ENCODE measurements at regions not wholly inside any gene's neighbourhood (a gene's known extent, or its start where the extent isn't known, plus 50 kb on each side); places are given as distances from the start of the nearest gene placed in this dataset.
"Not testable (repeated sequence)": the region's sequence is repeated elsewhere in the genome, so short reads cannot be mapped to it uniquely, and the experiment has no call there.

GRCh38 chr14:105737504-105738246, 211.3 kb downstream of the TMEM121 start:
- Histone ChIP-seq H3K9me3 (replicated peaks in 1 of 11) (no peaks in the 10 kb centered on the region), H3K9ac (no peak overlapping the region), H3K4me3 (no peak overlapping the region), H3K4me1 (peaks cover 0 to 16% (median 8%) of the 10 kb centered on the region in 10 experiments; a peak in 11 of 20 replicates), H3K4me2 (no peak overlapping the region), H3K36me3 (no peaks in the 10 kb centered on the region), H3K27me3 (no peaks in the 10 kb centered on the region), H4K20me1 (no peaks in the 10 kb centered on the region), H3K27ac (no peak overlapping the region)
- no peak for TF ChIP-seq Cebpa-rat (IDR thresholded peaks at IDR 0.05)

GRCh38 chr14:105738638-105739037, 212.3 kb downstream of the TMEM121 start:
- H3K9me3 ChIP-seq (replicated peaks in 1 of 11) = no peaks in the 10 kb centered on the region
- no peak overlapping the region for H3K9ac ChIP-seq
- no peaks in the 10 kb centered on the region for H3K36me3 ChIP-seq
- no peaks in the 10 kb centered on the region for H3K27me3 ChIP-seq
- H4K20me1 ChIP-seq = no peaks in the 10 kb centered on the region
- H3K4me1 ChIP-seq = peaks cover 0 to 7% (median 0%) of the 10 kb centered on the region in 10 experiments; a peak in 3 of 20 replicates
- TF ChIP-seq Cebpa-rat (IDR thresholded peaks at IDR 0.05) = no peak
- H3K4me3 ChIP-seq = no peak overlapping the region
- no peak overlapping the region for H3K4me2 ChIP-seq
- no peak overlapping the region for H3K27ac ChIP-seq

- Histone ChIP-seq H3K9me3 (replicated peaks in 1 of 11) (no peaks in the 10 kb centered on the region), H3K27ac (no peak overlapping the region), H3K4me2 (no peak overlapping the region), H3K4me1 (0 out of 20 replicates have a peak, but pooled peaks cover 0 to 5% (median 0%) of the 10 kb centered on the region in 10 experiments), H3K4me3 (no peak overlapping the region), H3K36me3 (no peaks in the 10 kb centered on the region), H3K27me3 (no peaks in the 10 kb centered on the region), H4K20me1 (no peaks in the 10 kb centered on the region), H3K9ac (no peak overlapping the region)
- no peak for TF ChIP-seq Cebpa-rat (IDR thresholded peaks at IDR 0.05)
Measured at GRCh38 chr14:105739331-105740102, 213.1 kb downstream of the TMEM121 start.

GRCh38 chr14:105740272-105740671, 213.9 kb downstream of the TMEM121 start:
- not testable (repeated sequence) for H3K4me2 ChIP-seq; H3K9ac ChIP-seq; H3K36me3 ChIP-seq; H3K4me3 ChIP-seq; H4K20me1 ChIP-seq; H3K27me3 ChIP-seq; H3K9me3 ChIP-seq (replicated peaks in 1 of 11); H3K4me1 ChIP-seq; H3K27ac ChIP-seq

GRCh38 chr14:105740961-105741360, 214.6 kb downstream of the TMEM121 start:
- H3K9me3 ChIP-seq (replicated peaks in 1 of 11); H3K9ac ChIP-seq: not testable (repeated sequence)

GRCh38 chr14:105741707-105742530, 215.5 kb downstream of the TMEM121 start:
- not testable (repeated sequence) for H3K27me3 ChIP-seq; H3K9ac ChIP-seq; H3K4me2 ChIP-seq; H3K9me3 ChIP-seq (replicated peaks in 1 of 11); H3K4me1 ChIP-seq; H4K20me1 ChIP-seq; H3K36me3 ChIP-seq; H3K4me3 ChIP-seq; H3K27ac ChIP-seq

More at GRCh38 chr14:105740961-105741360, 214.6 kb downstream of the TMEM121 start:
- H3K36me3 ChIP-seq, H3K27me3 ChIP-seq, H4K20me1 ChIP-seq, H3K27ac ChIP-seq, H3K4me3 ChIP-seq, H3K4me2 ChIP-seq, H3K4me1 ChIP-seq: not testable (repeated sequence)

- Histone ChIP-seq H3K4me3 (no peak overlapping the region), H3K27ac (no peak overlapping the region), H3K36me3 (no peaks in the 10 kb centered on the region), H3K9ac (no peak overlapping the region), H3K4me1 (peaks cover 0 to 9% (median 2%) of the 10 kb centered on the region in 10 experiments; a peak in 18 of 20 replicates), H3K4me2 (no peak overlapping the region), H3K27me3 (no peaks in the 10 kb centered on the region), H4K20me1 (peaks cover 0 to 10% (median 0%) of the 10 kb centered on the region in 11 experiments; a peak in 1 of 22 replicates), H3K9me3 (replicated peaks in 1 of 11) (no peaks in the 10 kb centered on the region)
- TF ChIP-seq Cebpa-rat (IDR thresholded peaks at IDR 0.05) = no peak
Measured at GRCh38 chr14:105742531-105742848, 216.1 kb downstream of the TMEM121 start.

GRCh38 chr14:105742904-105743701, 216.7 kb downstream of the TMEM121 start:
- H3K4me2 ChIP-seq; H3K9ac ChIP-seq; H3K36me3 ChIP-seq; H3K27ac ChIP-seq; H4K20me1 ChIP-seq; H3K4me3 ChIP-seq; H3K27me3 ChIP-seq; H3K9me3 ChIP-seq (replicated peaks in 1 of 11): not testable (repeated sequence)
- H3K4me1 ChIP-seq = peaks cover 2 to 15% (median 8%) of the 10 kb centered on the region in 10 experiments; a peak in 19 of 20 replicates

GRCh38 chr14:105744213-105744787, 217.9 kb downstream of the TMEM121 start:
- H4K20me1 ChIP-seq; H3K9ac ChIP-seq; H3K27me3 ChIP-seq; H3K4me2 ChIP-seq; H3K9me3 ChIP-seq (replicated peaks in 1 of 11); H3K36me3 ChIP-seq; H3K4me3 ChIP-seq; H3K27ac ChIP-seq: not testable (repeated sequence)
- H3K4me1 ChIP-seq = peaks cover 7 to 27% (median 20%) of the 10 kb centered on the region in 10 experiments; a peak in 19 of 20 replicates

All from BLaER1 treated with 17β-estradiol and CSF1 and Interleukin-3, amounts not matched to agents 10 nM and 100 nM (cell line).